Fibroblast of pulmonary artery (primary cell): ENCODE measurements at regions not wholly inside any gene's neighbourhood (a gene's known extent, or its start where the extent isn't known, plus 50 kb on each side); places are given as distances from the start of the nearest gene placed in this dataset.
A peak's percentile ranks its signal among the peaks of the same experiment; 100 is the strongest.
"Not testable (repeated sequence)": the region's sequence is repeated elsewhere in the genome, so short reads cannot be mapped to it uniquely, and the experiment has no call there.

Experiments
- DNase-seq: peaks from one replicate; pipeline ENCODE4 v3.0.0-alpha.2; 2010; ENCODE audit warnings: low read depth
- H3K4me3 ChIP-seq: replicated peaks from 2 replicates; pipeline ENCODE4 v1.5.1; 2011; ENCODE audit warnings: low read depth, mild to moderate bottlenecking, control low read depth, low read length, moderate library complexity
- TF ChIP-seq, protein P1 (sequence below): IDR thresholded peaks from 2 replicates; pipeline ENCODE4 v1.5.1; 2011; ENCODE audit warnings: mild to moderate bottlenecking, control low read depth, low read length, inconsistent platforms; ENCODE audit errors: missing control alignments

DNA sequence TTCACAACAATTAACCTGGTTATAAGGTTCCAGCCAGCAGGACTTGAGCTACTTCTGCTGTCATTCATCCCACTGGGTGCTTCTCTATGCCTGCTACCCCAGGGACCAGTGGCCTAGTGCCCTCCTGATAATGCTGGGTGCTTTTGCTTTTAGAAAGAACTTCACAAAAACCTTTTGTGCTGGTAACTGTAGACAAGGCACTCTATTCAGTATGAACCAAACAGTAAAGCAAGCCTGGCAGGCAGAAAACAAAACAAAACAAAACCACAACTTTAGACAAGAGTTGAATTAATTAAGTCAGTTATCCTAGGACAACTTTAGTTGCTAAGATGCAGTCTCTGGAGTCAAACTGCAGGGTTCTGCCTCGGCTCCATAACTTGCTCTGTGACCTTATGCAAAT, 61.9 kb upstream of the ADGRL2 start:
- no peak for DNase-seq
- TF ChIP-seq, protein P1, sequence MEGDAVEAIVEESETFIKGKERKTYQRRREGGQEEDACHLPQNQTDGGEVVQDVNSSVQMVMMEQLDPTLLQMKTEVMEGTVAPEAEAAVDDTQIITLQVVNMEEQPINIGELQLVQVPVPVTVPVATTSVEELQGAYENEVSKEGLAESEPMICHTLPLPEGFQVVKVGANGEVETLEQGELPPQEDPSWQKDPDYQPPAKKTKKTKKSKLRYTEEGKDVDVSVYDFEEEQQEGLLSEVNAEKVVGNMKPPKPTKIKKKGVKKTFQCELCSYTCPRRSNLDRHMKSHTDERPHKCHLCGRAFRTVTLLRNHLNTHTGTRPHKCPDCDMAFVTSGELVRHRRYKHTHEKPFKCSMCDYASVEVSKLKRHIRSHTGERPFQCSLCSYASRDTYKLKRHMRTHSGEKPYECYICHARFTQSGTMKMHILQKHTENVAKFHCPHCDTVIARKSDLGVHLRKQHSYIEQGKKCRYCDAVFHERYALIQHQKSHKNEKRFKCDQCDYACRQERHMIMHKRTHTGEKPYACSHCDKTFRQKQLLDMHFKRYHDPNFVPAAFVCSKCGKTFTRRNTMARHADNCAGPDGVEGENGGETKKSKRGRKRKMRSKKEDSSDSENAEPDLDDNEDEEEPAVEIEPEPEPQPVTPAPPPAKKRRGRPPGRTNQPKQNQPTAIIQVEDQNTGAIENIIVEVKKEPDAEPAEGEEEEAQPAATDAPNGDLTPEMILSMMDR = no peak
- no peak overlapping the region for H3K4me3 ChIP-seq

GRCh38 chr1:81733480-81733879, 67.3 kb upstream of the ADGRL2 start:
- DNase-seq = no peak

GRCh38 chr1:81731989-81732388, 68.7 kb upstream of the ADGRL2 start:
- TF ChIP-seq, protein P1 = peak; percentile 30
- no peak overlapping the region for H3K4me3 ChIP-seq
- peak; percentile 64 for DNase-seq

More at GRCh38 chr1:81733480-81733879, 67.3 kb upstream of the ADGRL2 start:
- TF ChIP-seq, protein P1 = no peak
- H3K4me3 ChIP-seq = no peak overlapping the region

- H3K4me3 ChIP-seq = no peak overlapping the region
- DNase-seq = no peak
- TF ChIP-seq, protein P1 = no peak
These were observed 69.9 kb upstream of the ADGRL2 start for GRCh38 chr1:81730881-81731280.

DNA sequence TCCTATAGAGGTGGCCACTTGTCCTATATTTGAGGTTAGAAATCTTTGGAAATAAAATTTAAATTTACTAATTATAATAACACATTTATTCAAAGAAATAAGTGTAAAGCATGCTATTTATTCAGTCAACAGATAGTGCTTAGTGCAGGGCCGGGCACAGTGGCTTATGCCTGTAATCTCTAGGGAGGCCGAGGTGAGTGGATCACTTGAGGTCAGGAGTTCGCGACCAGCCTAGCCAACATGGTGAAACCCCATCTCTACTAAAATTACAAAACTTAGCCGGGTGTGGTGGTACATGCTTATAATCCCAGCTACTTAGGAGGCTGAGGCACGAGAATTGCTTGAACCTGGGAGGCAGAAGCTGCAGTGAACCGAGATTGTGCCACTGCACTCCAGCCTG, 70.4 kb upstream of the ADGRL2 start:
- not testable (repeated sequence) for DNase-seq, H3K4me3 ChIP-seq

GRCh38 chr1:81729818-81730217, 70.9 kb upstream of the ADGRL2 start:
- DNase-seq = no peak
- no peak overlapping the region for H3K4me3 ChIP-seq

GRCh38 chr1:81729239-81729638, 71.5 kb upstream of the ADGRL2 start:
- no peak for DNase-seq
- TF ChIP-seq, protein P1 = no peak
- H3K4me3 ChIP-seq = no peak overlapping the region

More at GRCh38 chr1:81729818-81730217, 70.9 kb upstream of the ADGRL2 start:
- TF ChIP-seq, protein P1 = no peak

GRCh38 chr1:81725823-81726222, 74.9 kb upstream of the ADGRL2 start:
- TF ChIP-seq, protein P1 = no peak
- no peak overlapping the region for H3K4me3 ChIP-seq
- no peak for DNase-seq

DNA sequence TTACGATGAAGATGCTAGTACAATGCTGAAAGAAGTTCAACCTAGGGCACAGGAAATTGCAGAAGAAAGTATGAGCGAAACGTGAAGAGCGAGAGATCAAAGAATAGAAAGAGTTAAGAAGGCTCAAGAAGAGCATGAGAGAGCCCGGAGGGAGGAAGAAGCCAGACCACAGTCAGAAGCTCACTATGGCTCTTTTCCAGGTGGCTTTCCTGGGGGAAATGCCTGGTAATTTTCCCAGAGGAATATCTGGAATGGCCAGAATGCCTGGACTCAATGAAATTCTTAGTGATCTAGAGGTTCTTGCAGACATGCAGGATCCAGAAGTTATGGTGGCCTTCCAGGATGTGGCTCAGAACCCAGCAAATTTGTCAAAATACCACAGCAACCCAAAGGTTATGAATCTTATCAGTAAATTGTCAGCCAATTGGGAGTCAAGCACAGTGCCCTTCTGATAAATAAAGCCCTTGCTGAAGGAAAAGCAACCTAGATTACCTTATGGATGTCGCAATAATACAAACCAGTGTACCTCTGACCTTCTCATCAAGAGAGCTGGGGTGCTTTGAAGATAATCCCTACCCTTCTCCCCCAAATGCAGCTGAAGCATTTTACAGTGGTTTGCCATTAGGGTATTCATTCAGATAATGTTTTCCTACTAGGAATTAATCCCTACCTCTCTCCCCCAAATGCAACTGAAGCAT, 78.0 kb upstream of the ADGRL2 start:
- peak; percentile 28 for DNase-seq
- not testable (repeated sequence) for H3K4me3 ChIP-seq

DNA sequence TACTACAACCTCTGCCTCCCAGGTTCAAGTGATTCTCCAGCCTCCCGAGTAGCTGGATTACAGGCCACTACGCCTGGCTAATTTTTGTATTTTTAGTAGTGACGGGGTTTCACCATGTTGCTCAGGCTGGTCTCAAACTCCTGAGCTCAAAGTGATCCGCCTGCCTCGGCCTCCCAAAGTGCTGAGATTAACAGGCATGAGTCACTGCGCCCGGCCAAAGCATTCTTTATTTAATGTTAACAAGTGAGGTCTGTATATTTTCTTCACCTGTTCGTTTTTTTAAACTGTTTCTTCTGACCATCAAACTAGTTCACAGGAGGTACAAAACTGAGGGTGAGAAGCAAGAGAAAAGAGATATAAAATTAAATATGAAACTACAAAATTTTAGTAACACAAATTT, 80.5 kb upstream of the ADGRL2 start:
- DNase-seq, H3K4me3 ChIP-seq: not testable (repeated sequence)
